ENCODE measurements at regions not wholly inside any gene's neighbourhood (a gene's known extent, or its start where the extent isn't known, plus 50 kb on each side); places are given as distances from the start of the nearest gene placed in this dataset.

DNA sequence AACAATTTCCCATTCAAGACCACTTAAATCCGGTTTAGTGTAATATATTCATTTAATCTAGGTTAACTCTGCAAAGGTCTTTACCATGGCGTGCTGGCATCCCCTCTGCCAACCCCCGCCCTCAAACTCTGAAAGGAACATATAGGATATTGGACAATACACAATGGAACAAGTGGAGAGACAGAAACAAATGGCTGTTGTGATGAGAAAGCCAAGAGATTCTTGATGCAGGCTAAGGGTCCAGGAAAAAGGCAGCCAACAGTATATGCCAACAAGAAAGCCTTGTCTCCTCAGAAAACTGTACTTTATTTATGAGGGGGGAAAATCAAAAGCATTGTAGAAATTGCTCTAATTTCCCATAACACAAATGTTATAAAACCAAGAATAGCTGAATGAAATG lies 407.3 kb upstream of the SGCG start:
- H3K9ac ChIP-seq (ENCODE audit: low read depth in 1 of 3, low read length in 3 of 3), result no peak overlapping the region
- H3K36me3 ChIP-seq (ENCODE audit: control insufficient read depth in 3 of 3, insufficient read depth in 3 of 3, low read length in 3 of 3), result no peaks in the 10 kb centered on the region
- H3K4me1 ChIP-seq (ENCODE audit: control insufficient read depth in 3 of 3, insufficient read depth in 3 of 3, low read length in 3 of 3), result no peaks in the 10 kb centered on the region
- H3K27me3 ChIP-seq (ENCODE audit: control insufficient read depth in 3 of 3, insufficient read depth in 3 of 3, low read length in 3 of 3), result no peaks in the 10 kb centered on the region
- no peak overlapping the region for H3K27ac ChIP-seq (ENCODE audit: low read depth, low read length)
- no peaks in the 10 kb centered on the region for H3K9me3 ChIP-seq (ENCODE audit: control insufficient read depth in 3 of 3, low read length in 3 of 3)
- H3K4me3 ChIP-seq (ENCODE audit: low read length in 3 of 3), result no peak overlapping the region

DNA sequence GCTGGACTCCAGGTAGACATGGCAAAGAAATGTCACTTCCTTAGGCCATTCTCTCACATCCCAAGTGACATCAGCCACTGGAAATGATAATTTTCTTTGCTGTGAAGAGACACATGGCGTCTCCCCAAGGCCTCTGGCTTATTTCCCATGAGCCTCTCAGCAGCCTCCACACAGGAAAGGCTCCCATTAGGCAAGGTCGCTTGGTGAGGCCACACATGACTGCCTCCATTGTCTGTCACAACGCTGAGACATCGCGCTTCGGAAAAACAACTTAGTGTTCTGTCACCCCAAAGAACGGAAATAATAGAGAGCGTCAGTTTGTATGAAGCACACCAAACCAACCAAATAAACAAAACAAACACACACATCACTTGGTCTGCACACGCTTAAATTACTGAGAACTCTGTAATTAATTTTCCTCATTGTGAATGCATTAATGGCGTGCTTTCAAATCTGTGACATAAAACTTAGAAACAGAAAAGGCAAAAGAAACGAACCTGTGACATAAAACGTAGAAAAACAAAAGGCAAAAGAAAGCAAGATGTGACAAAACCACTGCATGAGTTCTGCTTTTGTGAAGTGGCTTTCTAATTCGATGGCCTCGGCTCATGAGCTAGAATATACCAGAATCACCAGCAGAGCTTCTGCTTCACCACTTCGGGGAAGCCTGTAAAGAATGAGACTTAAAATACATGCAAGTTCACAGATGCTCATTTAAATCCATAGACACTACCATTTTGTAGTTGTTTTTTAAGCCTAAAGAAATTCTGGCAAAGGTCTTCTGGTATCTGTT lies 404.2 kb upstream of the SGCG start:
- no peaks in the 10 kb centered on the region for H3K36me3 ChIP-seq (ENCODE audit: control insufficient read depth in 3 of 3, insufficient read depth in 3 of 3, low read length in 3 of 3)
- H3K27me3 ChIP-seq (ENCODE audit: control insufficient read depth in 3 of 3, insufficient read depth in 3 of 3, low read length in 3 of 3), result no peaks in the 10 kb centered on the region
- H3K9me3 ChIP-seq (ENCODE audit: control insufficient read depth in 3 of 3, low read length in 3 of 3), result no peaks in the 10 kb centered on the region
- no peaks in the 10 kb centered on the region for H3K4me1 ChIP-seq (ENCODE audit: control insufficient read depth in 3 of 3, insufficient read depth in 3 of 3, low read length in 3 of 3)
- no peak overlapping the region for H3K9ac ChIP-seq (ENCODE audit: low read depth in 1 of 3, low read length in 3 of 3)
- no peak overlapping the region for H3K4me3 ChIP-seq (ENCODE audit: low read length in 3 of 3)
- no peak overlapping the region for H3K27ac ChIP-seq (ENCODE audit: low read depth, low read length)

DNA sequence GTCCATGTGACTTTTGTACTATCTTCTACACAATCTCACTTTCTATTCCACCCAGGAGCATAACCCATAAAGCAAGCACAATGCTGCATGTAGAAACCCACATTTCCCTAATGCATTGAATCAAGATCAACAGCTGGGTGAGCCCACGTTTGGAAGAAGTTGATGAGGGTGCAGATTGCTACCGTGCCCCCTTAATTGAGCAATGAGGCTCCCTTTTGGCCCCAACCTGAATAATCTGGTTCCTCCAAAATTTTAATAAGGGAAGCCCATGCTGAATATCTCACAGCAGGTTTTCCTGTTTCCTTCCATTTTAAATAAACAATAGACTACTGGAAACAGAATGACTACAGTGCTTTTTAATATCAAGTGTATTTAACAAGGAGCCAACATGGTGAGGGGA lies 403.6 kb upstream of the SGCG start:
- Histone ChIP-seq H3K27ac (ENCODE audit: low read depth, low read length) (no peak overlapping the region), H3K4me3 (ENCODE audit: low read length in 3 of 3) (no peak overlapping the region), H3K27me3 (ENCODE audit: control insufficient read depth in 3 of 3, insufficient read depth in 3 of 3, low read length in 3 of 3) (no peaks in the 10 kb centered on the region), H3K4me1 (ENCODE audit: control insufficient read depth in 3 of 3, insufficient read depth in 3 of 3, low read length in 3 of 3) (no peaks in the 10 kb centered on the region), H3K36me3 (ENCODE audit: control insufficient read depth in 3 of 3, insufficient read depth in 3 of 3, low read length in 3 of 3) (no peaks in the 10 kb centered on the region), H3K9ac (ENCODE audit: low read depth in 1 of 3, low read length in 3 of 3) (no peak overlapping the region), H3K9me3 (ENCODE audit: control insufficient read depth in 3 of 3, low read length in 3 of 3) (no peaks in the 10 kb centered on the region)

DNA sequence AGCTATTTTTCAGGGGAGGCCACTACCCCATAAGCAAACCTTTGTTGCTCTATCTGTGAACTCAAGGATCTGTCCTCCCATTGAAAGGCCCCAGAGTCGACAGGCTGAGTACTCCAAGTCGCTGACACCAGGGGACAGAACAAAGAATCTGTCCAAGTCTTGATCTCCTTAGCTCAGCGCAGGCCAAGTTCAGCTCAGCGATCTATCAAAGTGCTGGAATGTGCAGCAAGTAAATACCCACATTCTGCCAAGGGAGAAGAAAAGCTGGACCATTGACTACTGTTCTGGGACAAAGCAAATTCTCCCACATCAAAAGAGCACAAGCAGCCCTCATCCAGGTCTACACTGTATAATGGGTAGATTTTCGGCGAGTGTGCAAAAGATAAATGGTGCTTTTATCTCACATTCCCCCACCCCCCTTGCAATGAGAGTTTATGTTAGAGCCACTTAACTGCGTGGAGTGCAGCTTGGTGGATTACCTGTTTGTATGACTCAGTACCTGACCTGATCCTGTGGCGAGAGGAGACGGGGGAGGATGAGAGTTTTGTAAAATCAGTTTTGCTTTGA lies 391.7 kb upstream of the SGCG start:
- no peak overlapping the region for H3K27ac ChIP-seq (ENCODE audit: low read depth, low read length)
- H3K36me3 ChIP-seq (ENCODE audit: control insufficient read depth in 3 of 3, insufficient read depth in 3 of 3, low read length in 3 of 3), result no peaks in the 10 kb centered on the region
- peaks cover 3 to 5% (median 4%) of the 10 kb centered on the region in 3 donors for H3K27me3 ChIP-seq (ENCODE audit: control insufficient read depth in 3 of 3, insufficient read depth in 3 of 3, low read length in 3 of 3)
- H3K9ac ChIP-seq (ENCODE audit: low read depth in 1 of 3, low read length in 3 of 3), result no peak overlapping the region
- no peak overlapping the region for H3K4me3 ChIP-seq (ENCODE audit: low read length in 3 of 3)
- no peaks in the 10 kb centered on the region for H3K9me3 ChIP-seq (ENCODE audit: control insufficient read depth in 3 of 3, low read length in 3 of 3)
- no peaks in the 10 kb centered on the region for H3K4me1 ChIP-seq (ENCODE audit: control insufficient read depth in 3 of 3, insufficient read depth in 3 of 3, low read length in 3 of 3)

DNA sequence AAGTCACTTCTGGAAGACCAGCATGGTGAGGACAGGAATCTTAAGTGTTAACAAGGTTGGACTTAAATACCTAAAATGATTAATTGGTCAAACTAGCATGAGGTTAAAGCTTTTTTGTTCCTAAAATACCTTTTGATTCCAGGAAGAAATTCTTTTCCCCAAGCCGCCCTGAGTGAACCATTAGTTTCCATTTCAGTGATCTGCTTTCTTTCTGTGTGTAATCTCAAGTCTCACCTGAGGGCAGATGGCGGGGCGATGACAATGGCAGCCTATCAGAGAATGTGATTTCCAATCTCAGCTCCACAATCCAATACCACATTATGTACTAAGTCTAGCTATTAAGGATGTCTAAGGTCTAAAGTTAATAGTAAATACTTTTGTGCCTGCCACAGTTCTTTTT lies 390.9 kb upstream of the SGCG start:
- H3K36me3 ChIP-seq (ENCODE audit: control insufficient read depth in 3 of 3, insufficient read depth in 3 of 3, low read length in 3 of 3), result no peaks in the 10 kb centered on the region
- H3K9me3 ChIP-seq (ENCODE audit: control insufficient read depth in 3 of 3, low read length in 3 of 3), result no peaks in the 10 kb centered on the region
- H3K4me3 ChIP-seq (ENCODE audit: low read length in 3 of 3), result no peak overlapping the region
- no peak overlapping the region for H3K9ac ChIP-seq (ENCODE audit: low read depth in 1 of 3, low read length in 3 of 3)
- no peak overlapping the region for H3K27ac ChIP-seq (ENCODE audit: low read depth, low read length)
- H3K27me3 ChIP-seq (ENCODE audit: control insufficient read depth in 3 of 3, insufficient read depth in 3 of 3, low read length in 3 of 3), result peaks cover 3 to 5% (median 4%) of the 10 kb centered on the region in 3 donors
- no peaks in the 10 kb centered on the region for H3K4me1 ChIP-seq (ENCODE audit: control insufficient read depth in 3 of 3, insufficient read depth in 3 of 3, low read length in 3 of 3)

DNA sequence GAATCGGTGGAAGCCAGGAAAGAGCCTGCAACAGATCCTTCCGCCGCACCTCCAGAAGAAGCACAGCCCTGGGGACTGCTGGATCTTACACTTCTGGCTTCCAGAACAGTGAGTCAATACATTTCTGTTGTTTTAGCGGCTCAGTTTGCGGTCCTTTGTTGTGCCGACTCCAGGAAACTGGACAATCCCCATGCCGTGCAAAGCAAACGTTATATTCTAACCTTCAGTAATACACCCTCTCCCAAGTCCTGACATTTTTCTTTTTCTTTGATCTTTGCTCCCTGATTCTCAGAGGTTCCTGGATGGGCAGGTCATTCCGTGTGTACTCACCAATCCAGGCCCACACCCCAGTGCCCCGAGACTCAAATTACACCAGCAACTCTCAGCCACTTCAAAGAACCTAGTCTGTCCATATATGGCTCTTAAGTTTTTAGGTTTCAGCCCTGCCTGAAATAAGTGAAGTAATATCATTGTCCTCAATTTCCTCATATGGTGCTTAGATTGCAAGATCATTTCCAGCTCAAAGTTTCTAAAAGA lies 387.1 kb upstream of the SGCG start:
- peaks cover 3 to 5% (median 4%) of the 10 kb centered on the region in 3 donors for H3K27me3 ChIP-seq (ENCODE audit: control insufficient read depth in 3 of 3, insufficient read depth in 3 of 3, low read length in 3 of 3)
- no peak overlapping the region for H3K27ac ChIP-seq (ENCODE audit: low read depth, low read length)
- H3K9ac ChIP-seq (ENCODE audit: low read depth in 1 of 3, low read length in 3 of 3), result no peak overlapping the region
- H3K9me3 ChIP-seq (ENCODE audit: control insufficient read depth in 3 of 3, low read length in 3 of 3), result no peaks in the 10 kb centered on the region
- no peaks in the 10 kb centered on the region for H3K4me1 ChIP-seq (ENCODE audit: control insufficient read depth in 3 of 3, insufficient read depth in 3 of 3, low read length in 3 of 3)
- no peak overlapping the region for H3K4me3 ChIP-seq (ENCODE audit: low read length in 3 of 3)
- H3K36me3 ChIP-seq (ENCODE audit: control insufficient read depth in 3 of 3, insufficient read depth in 3 of 3, low read length in 3 of 3), result no peaks in the 10 kb centered on the region

DNA sequence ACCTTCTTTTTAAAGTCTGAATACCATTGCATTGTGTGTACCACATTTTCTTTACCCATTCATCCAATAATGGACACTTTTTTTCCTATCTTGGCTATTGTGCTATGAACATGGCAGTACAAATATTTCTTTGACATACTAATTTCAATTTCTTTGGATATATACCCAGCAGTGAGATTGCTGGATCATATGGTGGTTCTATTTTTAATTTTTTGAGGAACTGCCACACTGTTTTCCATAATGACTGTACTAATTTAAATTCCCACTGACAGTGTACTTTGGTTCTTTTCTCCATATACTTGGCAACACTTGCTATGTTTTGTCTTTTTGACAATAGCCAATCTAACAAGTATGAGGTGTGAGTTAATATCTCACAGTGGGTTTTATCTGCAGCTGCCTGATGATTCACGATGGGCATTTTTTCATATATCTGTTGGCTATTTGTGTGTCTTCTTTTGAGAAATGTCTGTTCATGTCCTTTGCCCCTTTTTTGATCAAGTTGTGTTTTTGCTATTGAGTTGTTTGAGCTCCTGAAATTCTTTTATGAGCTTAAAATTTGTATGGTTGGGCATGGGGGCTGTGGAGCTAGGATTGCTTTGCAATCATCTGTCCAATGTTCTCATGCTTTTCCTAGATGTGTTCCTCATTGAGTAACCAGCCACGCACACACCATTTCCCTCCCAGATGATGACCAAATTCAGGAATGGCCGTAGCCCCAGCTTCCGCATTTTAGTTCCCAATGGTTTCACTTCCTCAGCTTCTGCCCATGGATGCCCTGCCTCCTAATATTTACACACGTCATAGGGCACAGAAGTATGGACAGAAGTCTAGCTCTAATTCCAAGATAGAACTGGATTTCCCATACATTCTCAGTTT lies 380.0 kb upstream of the SGCG start:
- H3K4me1 ChIP-seq (ENCODE audit: control insufficient read depth in 3 of 3, insufficient read depth in 3 of 3, low read length in 3 of 3), result no peaks in the 10 kb centered on the region
- H3K36me3 ChIP-seq (ENCODE audit: control insufficient read depth in 3 of 3, insufficient read depth in 3 of 3, low read length in 3 of 3), result no peaks in the 10 kb centered on the region
- H3K4me3 ChIP-seq (ENCODE audit: low read length in 3 of 3), result no peak overlapping the region
- no peak overlapping the region for H3K27ac ChIP-seq (ENCODE audit: low read depth, low read length)
- no peaks in the 10 kb centered on the region for H3K27me3 ChIP-seq (ENCODE audit: control insufficient read depth in 3 of 3, insufficient read depth in 3 of 3, low read length in 3 of 3)
- H3K9me3 ChIP-seq (ENCODE audit: control insufficient read depth in 3 of 3, low read length in 3 of 3), result no peaks in the 10 kb centered on the region
- no peak overlapping the region for H3K9ac ChIP-seq (ENCODE audit: low read depth in 1 of 3, low read length in 3 of 3)

DNA sequence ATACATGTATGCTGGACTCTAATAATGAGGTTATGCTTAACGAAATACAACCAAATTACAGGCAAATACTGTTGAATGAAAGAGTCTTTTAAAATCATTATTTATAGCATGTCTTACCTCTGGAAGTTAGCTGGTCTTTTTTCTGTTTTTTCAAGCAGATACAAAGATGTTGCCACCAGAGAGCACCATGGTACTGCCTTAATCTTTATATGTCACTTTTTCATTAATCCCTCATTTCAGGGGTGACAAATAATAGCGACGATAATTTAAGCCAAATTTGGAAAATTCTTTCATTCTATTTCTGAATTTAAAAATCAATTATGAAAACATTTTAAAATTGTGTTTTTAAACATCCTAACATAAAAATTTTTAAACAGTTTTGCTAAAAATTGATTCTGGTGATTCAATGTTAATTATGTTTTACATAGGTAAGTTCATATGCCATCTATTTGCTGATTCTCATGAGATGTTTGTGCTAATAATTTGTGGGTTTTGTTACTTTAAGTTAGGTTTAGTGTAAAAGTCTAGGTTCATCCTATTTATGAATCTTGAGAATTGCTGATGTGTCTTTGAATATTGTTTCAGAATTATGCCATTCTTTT lies 379.3 kb upstream of the SGCG start:
- no peak overlapping the region for H3K9ac ChIP-seq (ENCODE audit: low read depth in 1 of 3, low read length in 3 of 3)
- H3K36me3 ChIP-seq (ENCODE audit: control insufficient read depth in 3 of 3, insufficient read depth in 3 of 3, low read length in 3 of 3), result no peaks in the 10 kb centered on the region
- H3K27me3 ChIP-seq (ENCODE audit: control insufficient read depth in 3 of 3, insufficient read depth in 3 of 3, low read length in 3 of 3), result no peaks in the 10 kb centered on the region
- no peaks in the 10 kb centered on the region for H3K4me1 ChIP-seq (ENCODE audit: control insufficient read depth in 3 of 3, insufficient read depth in 3 of 3, low read length in 3 of 3)
- H3K4me3 ChIP-seq (ENCODE audit: low read length in 3 of 3), result no peak overlapping the region
- H3K27ac ChIP-seq (ENCODE audit: low read depth, low read length), result no peak overlapping the region
- no peaks in the 10 kb centered on the region for H3K9me3 ChIP-seq (ENCODE audit: control insufficient read depth in 3 of 3, low read length in 3 of 3)

DNA sequence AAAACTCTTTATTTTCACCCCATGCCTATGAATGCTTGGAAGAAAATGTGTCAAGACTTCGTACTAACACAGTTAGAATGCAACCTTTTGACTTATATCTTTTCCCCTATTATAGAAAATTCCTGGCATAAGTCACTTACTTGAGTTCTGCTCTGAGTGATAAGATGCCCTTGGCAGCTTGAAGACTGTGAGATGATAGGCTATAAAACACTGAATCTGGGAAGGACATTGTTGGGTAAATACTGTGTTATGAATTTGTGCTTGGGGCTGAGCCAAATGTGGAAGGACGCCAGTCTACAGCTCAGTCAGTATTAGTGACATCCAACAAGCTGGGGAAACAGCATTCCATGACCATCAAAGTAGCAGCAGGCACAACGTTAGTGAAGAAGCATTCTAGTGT lies 368.0 kb upstream of the SGCG start:
- Histone ChIP-seq H3K4me3 (ENCODE audit: low read length in 3 of 3) (no peak overlapping the region), H3K4me1 (ENCODE audit: control insufficient read depth in 3 of 3, insufficient read depth in 3 of 3, low read length in 3 of 3) (no peaks in the 10 kb centered on the region), H3K36me3 (ENCODE audit: control insufficient read depth in 3 of 3, insufficient read depth in 3 of 3, low read length in 3 of 3) (no peaks in the 10 kb centered on the region), H3K9me3 (ENCODE audit: control insufficient read depth in 3 of 3, low read length in 3 of 3) (no peaks in the 10 kb centered on the region), H3K27ac (ENCODE audit: low read depth, low read length) (no peak overlapping the region), H3K9ac (ENCODE audit: low read depth in 1 of 3, low read length in 3 of 3) (no peak overlapping the region), H3K27me3 (ENCODE audit: control insufficient read depth in 3 of 3, insufficient read depth in 3 of 3, low read length in 3 of 3) (no peaks in the 10 kb centered on the region)

All from skeletal muscle tissue (tissue), 3 donors.